GM21576 (cell line): ENCODE measurements at regions not wholly inside any gene's neighbourhood (a gene's known extent, or its start where the extent isn't known, plus 50 kb on each side); places are given as distances from the start of the nearest gene placed in this dataset.

Source experiments
- ATAC-seq: cut with Tn5 transposase; IDR thresholded peaks from one replicate; pipeline ENCODE4 v1.9.1; 2021; ENCODE audit warnings: mild to moderate bottlenecking, moderate library complexity; ENCODE audit not compliant: unreplicated experiment

DNA sequence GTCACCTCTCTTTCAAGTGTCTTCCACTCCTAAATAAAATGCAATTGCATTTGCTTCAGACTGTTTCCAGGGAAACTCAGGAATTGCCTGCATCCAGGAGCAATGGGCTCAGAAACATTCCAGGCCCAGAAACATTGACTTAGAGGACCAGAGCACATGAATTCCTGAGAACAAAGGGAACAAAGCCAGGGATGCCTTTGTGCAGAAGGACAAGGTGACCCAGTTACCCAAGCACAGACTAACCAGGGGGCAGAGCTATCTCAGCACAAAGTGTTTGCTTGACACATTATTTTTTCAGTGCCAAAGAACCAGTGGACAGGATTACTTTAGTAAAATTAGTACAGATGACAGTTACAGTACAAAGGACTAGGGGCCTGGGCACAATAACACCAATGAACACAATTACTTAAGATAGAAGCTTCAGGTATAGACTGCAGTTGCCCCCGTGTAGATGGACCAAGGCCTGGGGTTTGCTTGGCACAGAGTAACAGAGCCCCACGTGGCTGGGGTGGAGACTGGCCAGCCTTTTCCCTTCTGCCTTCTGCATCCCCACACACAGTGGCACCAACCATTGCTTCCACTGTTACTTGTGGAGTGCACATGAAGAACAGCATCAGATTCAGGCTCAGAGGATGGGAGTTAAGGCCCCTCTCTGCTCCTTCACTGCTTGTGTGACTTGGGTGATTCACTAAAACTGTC is 500.8 kb downstream of the INSC start:
- ATAC-seq = no peak

- no peak for ATAC-seq
Observed at GRCh38 chr11:15616130-15617105, 501.7 kb downstream of the INSC start.

DNA sequence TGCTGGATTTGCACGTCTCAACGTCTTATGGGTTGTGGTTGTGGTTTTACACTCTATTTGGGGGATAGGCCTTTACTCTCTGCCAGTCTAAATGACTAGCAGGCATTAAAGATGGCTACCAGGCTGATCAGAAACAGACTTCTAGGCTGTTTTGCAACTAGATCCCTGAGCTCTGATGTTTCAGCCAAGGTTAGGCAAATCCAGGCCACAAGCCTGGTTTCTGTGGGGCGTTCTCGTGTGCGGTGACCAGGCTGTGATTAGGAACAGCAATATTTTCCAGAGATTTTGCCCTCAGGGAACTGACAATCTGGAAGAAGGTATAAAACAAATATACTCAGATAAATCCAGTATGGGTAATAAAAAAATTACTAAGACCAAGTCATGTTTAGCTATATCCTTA is 502.4 kb downstream of the INSC start:
- ATAC-seq = no peak

- ATAC-seq = no peak
Observed at GRCh38 chr11:15618583-15619032, 503.9 kb downstream of the INSC start.

- ATAC-seq = no peak
Observed at GRCh38 chr11:15621565-15621964, 506.8 kb downstream of the INSC start.

GRCh38 chr11:15622231-15622890 is 507.6 kb downstream of the INSC start:
- no peak for ATAC-seq

- ATAC-seq = no peak
Observed at GRCh38 chr11:15624701-15625100, 510.0 kb downstream of the INSC start.

- ATAC-seq = no peak
Observed at GRCh38 chr11:15625691-15626090, 511.0 kb downstream of the INSC start.

GRCh38 chr11:15627560-15627959 is 512.8 kb downstream of the INSC start:
- ATAC-seq = no peak

- ATAC-seq = no peak
Observed at GRCh38 chr11:15629690-15630321, 515.1 kb downstream of the INSC start.

DNA sequence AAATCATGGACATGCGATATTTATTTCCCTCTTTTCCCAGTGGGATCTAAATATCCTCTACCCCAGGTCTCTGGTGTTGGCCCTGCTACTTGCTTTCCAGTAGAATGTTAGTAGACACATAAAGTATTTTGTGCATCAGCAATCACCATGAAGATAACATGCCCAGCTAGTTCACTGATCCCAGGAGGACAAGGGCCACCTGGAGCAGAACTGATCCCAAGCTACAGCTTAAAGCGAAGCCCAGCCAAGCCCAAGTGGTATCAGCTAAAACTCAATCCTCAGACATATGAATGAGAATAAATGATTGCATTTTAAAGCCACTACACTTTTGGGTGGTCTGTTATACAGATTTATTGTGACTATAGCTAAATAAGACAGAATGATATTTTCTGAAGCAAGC is 516.2 kb downstream of the INSC start:
- no peak for ATAC-seq

DNA sequence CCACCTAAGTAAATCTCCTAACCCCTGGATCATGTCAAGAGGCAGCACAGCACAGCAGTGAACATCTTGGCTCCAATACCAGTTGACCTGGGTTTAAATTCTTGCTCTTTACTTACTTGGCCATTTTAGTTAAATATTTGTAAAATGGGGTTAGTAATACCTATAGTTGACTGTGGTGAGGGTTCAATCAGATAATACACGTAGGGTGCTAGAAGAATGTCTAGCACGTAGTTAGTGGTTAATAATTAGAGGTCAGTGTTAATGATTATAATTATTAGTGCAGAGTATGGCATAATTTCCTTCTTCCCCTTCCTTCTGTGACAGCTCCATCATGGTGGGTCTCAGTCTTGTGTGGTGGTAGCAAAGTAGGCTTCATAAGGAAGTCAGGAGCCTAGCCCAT is 520.8 kb downstream of the INSC start:
- no peak for ATAC-seq

DNA sequence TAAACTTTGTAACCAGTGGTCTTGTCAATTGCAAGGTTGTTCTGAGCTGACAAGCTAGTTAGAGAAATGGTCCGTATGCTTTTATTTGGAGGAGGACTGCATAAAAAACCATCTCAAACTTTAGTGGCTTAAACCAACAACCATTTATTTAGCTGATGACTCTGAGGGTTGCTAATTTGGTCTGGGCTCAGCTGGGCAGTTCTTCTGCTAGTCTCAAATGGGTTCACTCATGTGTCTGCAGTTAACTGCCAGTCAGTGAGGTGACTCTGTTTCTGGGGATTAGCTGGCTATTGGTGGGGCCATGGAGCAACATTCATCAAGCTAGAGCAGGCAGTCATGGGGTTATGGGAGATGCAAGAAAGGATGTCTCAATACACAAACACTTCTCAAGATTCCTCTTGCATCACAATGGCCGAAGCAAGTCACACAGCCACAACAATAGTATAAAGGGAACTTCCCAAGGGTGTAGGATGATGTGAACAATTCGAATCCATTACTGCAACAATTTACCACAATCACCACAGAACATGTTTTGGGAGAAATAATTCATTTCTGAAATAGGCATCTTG is 521.9 kb downstream of the INSC start:
- no peak for ATAC-seq

DNA sequence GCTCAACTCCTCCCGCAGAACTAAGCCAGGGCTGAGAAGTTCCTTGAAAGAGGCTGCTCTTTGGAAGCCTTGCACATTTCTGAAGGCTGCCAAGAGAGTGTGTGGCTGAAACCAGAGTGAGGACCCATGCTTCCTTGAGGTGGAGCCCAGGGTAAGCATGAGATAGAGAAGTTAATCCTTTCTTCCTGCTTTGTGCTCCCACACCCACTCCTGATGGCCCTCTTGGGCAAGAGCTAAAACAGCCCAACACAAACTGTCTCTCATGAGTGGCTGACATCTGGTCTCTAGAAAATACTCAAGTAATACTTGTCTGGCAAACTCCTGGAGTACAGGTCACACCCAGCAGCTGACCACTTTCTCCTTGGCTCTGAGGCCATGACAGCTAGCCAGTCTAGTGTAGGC is 523.7 kb downstream of the INSC start:
- no peak for ATAC-seq

DNA sequence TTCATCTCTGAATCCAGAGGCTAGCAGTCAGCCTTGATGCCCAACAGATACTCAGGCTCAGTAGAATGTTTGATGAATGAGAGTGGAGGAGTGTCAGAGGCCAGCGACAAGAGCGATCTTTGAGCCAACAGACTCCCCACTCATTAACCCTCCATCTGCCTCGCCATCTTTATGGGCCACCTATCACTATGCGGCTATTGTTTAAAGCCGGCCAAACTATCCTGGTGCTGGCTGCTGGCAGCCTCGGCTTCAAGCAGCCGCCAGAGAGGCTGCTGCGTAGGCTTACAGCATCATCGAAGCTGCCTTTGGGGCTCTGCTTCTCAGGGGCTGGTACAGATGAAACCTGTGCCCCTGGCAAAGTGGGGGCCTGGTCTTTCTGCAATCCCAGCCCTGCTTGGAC is 525.6 kb downstream of the INSC start:
- no peak for ATAC-seq

DNA sequence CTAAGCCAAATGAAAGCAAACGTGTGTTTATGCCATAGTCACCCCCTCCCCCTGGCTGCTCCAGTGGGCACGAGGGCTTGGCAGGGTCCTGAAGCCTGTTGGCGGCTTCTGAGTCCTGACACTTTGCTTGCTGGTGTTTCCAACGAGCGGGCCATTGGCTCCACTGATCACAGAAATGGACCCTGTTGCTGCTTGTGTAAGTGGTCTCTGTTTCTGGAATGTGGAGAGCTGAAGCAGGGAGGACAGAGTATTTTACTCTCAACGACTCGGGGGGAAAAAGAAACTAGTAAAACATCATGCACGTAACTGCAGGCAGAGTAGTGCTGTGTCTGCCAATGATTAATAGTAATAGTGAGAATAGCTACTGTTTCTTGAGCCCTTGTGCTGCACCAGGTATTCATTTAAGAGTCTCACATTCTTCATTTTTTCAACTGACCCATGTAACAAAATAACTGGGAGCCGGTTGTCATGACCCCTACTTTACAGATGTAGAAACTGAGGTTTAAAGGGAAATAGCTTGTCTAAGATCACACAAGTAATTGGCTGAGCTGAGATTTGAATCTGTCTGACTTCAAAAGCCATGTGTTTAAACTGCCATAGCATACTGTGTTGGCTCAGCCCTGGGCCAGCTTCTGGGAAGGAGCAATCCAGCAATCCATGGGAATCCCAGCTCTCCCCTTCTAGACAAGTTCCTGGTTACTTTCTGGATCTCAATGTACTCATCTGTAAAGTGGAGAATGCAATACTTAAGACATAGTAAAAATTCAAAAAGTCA is 526.7 kb downstream of the INSC start:
- no peak for ATAC-seq

GRCh38 chr11:15645201-15645600 is 530.5 kb downstream of the INSC start:
- no peak for ATAC-seq

DNA sequence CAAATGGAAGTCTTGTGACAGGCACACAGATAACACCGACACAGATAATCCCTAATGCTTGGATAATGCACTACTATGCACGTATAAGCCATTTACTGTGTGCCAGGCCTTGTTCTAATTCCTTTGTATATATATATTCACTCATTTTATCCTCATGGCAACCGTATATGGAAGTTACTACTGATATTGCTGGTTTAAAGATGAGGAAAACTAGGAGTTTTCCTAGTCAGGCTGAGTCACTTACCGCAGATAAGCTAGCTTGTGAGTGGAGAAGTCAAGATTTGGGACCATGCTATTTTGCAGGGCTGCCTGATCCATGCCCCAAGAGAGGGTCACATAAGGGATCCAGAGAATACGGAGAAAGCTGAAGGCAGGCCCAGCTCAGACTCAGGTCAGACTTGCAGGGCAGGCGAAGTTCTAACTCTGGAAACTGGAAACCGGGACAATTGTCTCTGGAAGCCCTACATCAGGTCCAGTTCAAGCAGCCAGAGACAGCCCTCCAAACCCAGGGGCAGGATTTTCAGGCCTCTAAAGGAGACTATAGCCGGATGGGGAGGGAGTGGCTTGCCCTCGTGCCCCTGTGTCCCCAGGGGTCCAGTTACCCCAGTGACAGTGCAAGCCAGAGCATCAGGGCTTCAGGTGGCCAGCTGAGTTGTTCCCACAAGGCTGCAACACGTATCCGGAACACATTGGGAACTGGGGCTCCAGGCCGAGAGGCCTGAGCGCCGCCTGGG is 534.8 kb downstream of the INSC start:
- ATAC-seq = peak; percentile 13
